ENCODE measurements at regions not wholly inside any gene's neighbourhood (a gene's known extent, or its start where the extent isn't known, plus 50 kb on each side); places are given as distances from the start of the nearest gene placed in this dataset.

DNA sequence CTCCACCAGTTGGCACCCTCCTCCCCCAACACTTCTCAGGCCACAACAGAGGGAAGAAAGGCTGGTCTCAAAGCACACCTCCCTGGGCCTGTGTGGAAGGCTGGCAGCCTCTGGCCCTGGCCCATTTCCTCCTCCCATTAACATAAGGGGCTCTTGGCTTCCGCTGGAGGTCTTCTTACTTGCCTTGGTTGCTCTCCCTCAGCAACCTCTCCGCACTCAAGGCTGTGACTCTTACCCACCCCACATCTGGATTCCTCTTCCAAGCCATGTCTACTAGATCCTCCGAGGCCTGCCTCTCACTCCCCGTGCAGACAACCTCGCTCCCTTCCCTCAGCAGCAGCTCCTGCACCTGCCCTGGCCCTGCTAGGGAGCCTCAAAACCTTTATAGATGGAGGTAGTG is 76.7 kb upstream of the PRNP start:
- no peak overlapping the region for H3K4me2 ChIP-seq (ENCODE audit: low read length)

DNA sequence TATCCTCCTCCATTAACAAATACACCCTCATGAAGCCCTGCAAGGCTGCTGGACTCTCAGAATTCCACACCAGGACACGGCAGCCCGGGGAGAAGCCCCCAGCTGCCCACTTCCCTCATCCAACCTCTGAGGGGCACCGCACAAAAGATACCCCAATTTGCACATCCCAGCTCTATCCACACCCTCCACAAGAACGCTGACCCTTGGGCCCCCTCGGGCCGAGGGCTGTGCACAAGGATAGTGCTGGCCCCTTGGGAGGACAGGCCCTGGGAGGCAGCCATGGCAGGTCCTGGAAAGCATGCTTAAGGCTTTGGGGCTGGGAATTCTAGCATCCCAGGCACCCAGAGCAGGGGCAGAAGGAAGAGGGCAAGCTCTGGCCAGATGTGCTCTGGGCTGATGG is 77.4 kb upstream of the PRNP start:
- Histone ChIP-seq H3F3A (ENCODE audit: insufficient read depth, low read length, poor library complexity, severe bottlenecking) (no peaks in the 10 kb centered on the region), H3K79me2 (replicated peaks; ENCODE audit: insufficient read depth, low read length) (no peaks in the 10 kb centered on the region), H3K9me3 (ENCODE audit: low read length) (no peaks in the 10 kb centered on the region), H4K20me1 (ENCODE audit: insufficient read depth) (no peaks in the 10 kb centered on the region), H2AFZ (ENCODE audit: low read depth, low read length) (no peak overlapping the region), H3K27ac (ENCODE audit: low read length) (no peak overlapping the region), H3K4me2 (ENCODE audit: low read length) (no peak overlapping the region), H3K27me3 (ENCODE audit: insufficient read depth, low read depth, low read length) (no peaks in the 10 kb centered on the region), H3K9ac (ENCODE audit: low read length) (no peak overlapping the region), H3K36me3 (ENCODE audit: insufficient read depth, low read length) (no peaks in the 10 kb centered on the region), H3K9me2 (ENCODE audit: insufficient read depth, low read length) (no peaks in the 10 kb centered on the region), H3K4me3 (ENCODE audit: low read length) (no peak overlapping the region)
- TF ChIP-seq, protein P1, sequence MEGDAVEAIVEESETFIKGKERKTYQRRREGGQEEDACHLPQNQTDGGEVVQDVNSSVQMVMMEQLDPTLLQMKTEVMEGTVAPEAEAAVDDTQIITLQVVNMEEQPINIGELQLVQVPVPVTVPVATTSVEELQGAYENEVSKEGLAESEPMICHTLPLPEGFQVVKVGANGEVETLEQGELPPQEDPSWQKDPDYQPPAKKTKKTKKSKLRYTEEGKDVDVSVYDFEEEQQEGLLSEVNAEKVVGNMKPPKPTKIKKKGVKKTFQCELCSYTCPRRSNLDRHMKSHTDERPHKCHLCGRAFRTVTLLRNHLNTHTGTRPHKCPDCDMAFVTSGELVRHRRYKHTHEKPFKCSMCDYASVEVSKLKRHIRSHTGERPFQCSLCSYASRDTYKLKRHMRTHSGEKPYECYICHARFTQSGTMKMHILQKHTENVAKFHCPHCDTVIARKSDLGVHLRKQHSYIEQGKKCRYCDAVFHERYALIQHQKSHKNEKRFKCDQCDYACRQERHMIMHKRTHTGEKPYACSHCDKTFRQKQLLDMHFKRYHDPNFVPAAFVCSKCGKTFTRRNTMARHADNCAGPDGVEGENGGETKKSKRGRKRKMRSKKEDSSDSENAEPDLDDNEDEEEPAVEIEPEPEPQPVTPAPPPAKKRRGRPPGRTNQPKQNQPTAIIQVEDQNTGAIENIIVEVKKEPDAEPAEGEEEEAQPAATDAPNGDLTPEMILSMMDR (IDR thresholded peaks at IDR 0.05; ENCODE audit: poor library complexity, severe bottlenecking): no peak
- no peak for TF ChIP-seq SMC3 (conservative IDR thresholded peaks at IDR 0.05; ENCODE audit: poor library complexity)
- TF ChIP-seq EP300 (conservative IDR thresholded peaks at IDR 0.05; ENCODE audit: poor library complexity, severe bottlenecking): no peak
- TF ChIP-seq, protein P2, sequence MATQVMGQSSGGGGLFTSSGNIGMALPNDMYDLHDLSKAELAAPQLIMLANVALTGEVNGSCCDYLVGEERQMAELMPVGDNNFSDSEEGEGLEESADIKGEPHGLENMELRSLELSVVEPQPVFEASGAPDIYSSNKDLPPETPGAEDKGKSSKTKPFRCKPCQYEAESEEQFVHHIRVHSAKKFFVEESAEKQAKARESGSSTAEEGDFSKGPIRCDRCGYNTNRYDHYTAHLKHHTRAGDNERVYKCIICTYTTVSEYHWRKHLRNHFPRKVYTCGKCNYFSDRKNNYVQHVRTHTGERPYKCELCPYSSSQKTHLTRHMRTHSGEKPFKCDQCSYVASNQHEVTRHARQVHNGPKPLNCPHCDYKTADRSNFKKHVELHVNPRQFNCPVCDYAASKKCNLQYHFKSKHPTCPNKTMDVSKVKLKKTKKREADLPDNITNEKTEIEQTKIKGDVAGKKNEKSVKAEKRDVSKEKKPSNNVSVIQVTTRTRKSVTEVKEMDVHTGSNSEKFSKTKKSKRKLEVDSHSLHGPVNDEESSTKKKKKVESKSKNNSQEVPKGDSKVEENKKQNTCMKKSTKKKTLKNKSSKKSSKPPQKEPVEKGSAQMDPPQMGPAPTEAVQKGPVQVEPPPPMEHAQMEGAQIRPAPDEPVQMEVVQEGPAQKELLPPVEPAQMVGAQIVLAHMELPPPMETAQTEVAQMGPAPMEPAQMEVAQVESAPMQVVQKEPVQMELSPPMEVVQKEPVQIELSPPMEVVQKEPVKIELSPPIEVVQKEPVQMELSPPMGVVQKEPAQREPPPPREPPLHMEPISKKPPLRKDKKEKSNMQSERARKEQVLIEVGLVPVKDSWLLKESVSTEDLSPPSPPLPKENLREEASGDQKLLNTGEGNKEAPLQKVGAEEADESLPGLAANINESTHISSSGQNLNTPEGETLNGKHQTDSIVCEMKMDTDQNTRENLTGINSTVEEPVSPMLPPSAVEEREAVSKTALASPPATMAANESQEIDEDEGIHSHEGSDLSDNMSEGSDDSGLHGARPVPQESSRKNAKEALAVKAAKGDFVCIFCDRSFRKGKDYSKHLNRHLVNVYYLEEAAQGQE (IDR thresholded peaks at IDR 0.05; ENCODE audit: borderline replicate concordance): no peak
- no peak for TF ChIP-seq RAD21 (conservative IDR thresholded peaks at IDR 0.05)

More for the DNA sequence above, 76.7 kb upstream of the PRNP start:
- no peak overlapping the region for H2AFZ ChIP-seq (ENCODE audit: low read depth, low read length)
- no peaks in the 10 kb centered on the region for H4K20me1 ChIP-seq (ENCODE audit: insufficient read depth)
- no peaks in the 10 kb centered on the region for H3K9me2 ChIP-seq (ENCODE audit: insufficient read depth, low read length)
- H3K79me2 ChIP-seq (replicated peaks; ENCODE audit: insufficient read depth, low read length): no peaks in the 10 kb centered on the region
- TF ChIP-seq EZH2 (IDR thresholded peaks at IDR 0.05; ENCODE audit: borderline replicate concordance, insufficient read depth, low read length, poor library complexity, severe bottlenecking) (no peak), MXI1 (conservative IDR thresholded peaks at IDR 0.05; ENCODE audit: poor library complexity, severe bottlenecking) (no peak), TAF1 (IDR thresholded peaks at IDR 0.05; ENCODE audit: low read depth) (no peak)
- no peaks in the 10 kb centered on the region for H3K9me3 ChIP-seq (ENCODE audit: low read length)
- no peaks in the 10 kb centered on the region for H3F3A ChIP-seq (ENCODE audit: insufficient read depth, low read length, poor library complexity, severe bottlenecking)
- no peaks in the 10 kb centered on the region for H3K36me3 ChIP-seq (ENCODE audit: insufficient read depth, low read length)
- no peaks in the 10 kb centered on the region for H3K27me3 ChIP-seq (ENCODE audit: insufficient read depth, low read depth, low read length)
- no peak overlapping the region for H3K4me3 ChIP-seq (ENCODE audit: low read length)
- no peak overlapping the region for H3K27ac ChIP-seq (ENCODE audit: low read length)
- no peak overlapping the region for H3K9ac ChIP-seq (ENCODE audit: low read length)

- no peaks in the 10 kb centered on the region for H3K27me3 ChIP-seq (ENCODE audit: insufficient read depth, low read depth, low read length)
- no peaks in the 10 kb centered on the region for H3K9me2 ChIP-seq (ENCODE audit: insufficient read depth, low read length)
- no peak overlapping the region for H3K27ac ChIP-seq (ENCODE audit: low read length)
- H3K9ac ChIP-seq (ENCODE audit: low read length): no peak overlapping the region
- H3F3A ChIP-seq (ENCODE audit: insufficient read depth, low read length, poor library complexity, severe bottlenecking): no peaks in the 10 kb centered on the region
- no peak overlapping the region for H3K4me3 ChIP-seq (ENCODE audit: low read length)
- H3K4me2 ChIP-seq (ENCODE audit: low read length): no peak overlapping the region
- no peaks in the 10 kb centered on the region for H3K36me3 ChIP-seq (ENCODE audit: insufficient read depth, low read length)
- no peaks in the 10 kb centered on the region for H3K9me3 ChIP-seq (ENCODE audit: low read length)
- no peaks in the 10 kb centered on the region for H3K79me2 ChIP-seq (replicated peaks; ENCODE audit: insufficient read depth, low read length)
- no peak overlapping the region for H2AFZ ChIP-seq (ENCODE audit: low read depth, low read length)
- no peak for TF ChIP-seq MXI1 (conservative IDR thresholded peaks at IDR 0.05; ENCODE audit: poor library complexity, severe bottlenecking)
- peak; percentile 97 for TF ChIP-seq RAD21 (conservative IDR thresholded peaks at IDR 0.05)
- TF ChIP-seq, protein P1 (IDR thresholded peaks at IDR 0.05; ENCODE audit: poor library complexity, severe bottlenecking): peak; percentile 95
- peak; percentile 94 for TF ChIP-seq SMC3 (conservative IDR thresholded peaks at IDR 0.05; ENCODE audit: poor library complexity)
- no peak for TF ChIP-seq EP300 (conservative IDR thresholded peaks at IDR 0.05; ENCODE audit: poor library complexity, severe bottlenecking)
- no peaks in the 10 kb centered on the region for H4K20me1 ChIP-seq (ENCODE audit: insufficient read depth)
Measured at GRCh38 chr20:4607287-4607713, 79.0 kb upstream of the PRNP start.
